Vagina (tissue), 2 donors: ENCODE measurements at regions not wholly inside any gene's neighbourhood (a gene's known extent, or its start where the extent isn't known, plus 50 kb on each side); places are given as distances from the start of the nearest gene placed in this dataset.

Experiments used
- POLR2AphosphoS5 ChIP-seq, 2 donors: sonication (generic); formaldehyde crosslinking; IDR thresholded peaks; one replicate each; pipeline ENCODE4 v1.9.0; 2017; ENCODE audit warnings: antibody characterized with exemption in 2 of 2, mild to moderate bottlenecking in 2 of 2, low read depth in 1 of 2; ENCODE audit not compliant: insufficient read depth in 1 of 2
- TF ChIP-seq, protein P1 (sequence below), 3 experiments: fragments of 450-650 bp in 2 of 3; fragments of 200-600 bp in 1 of 3; sonication (generic) in 1 of 3; IDR thresholded peaks; one replicate each; pipeline ENCODE4 v1.5.1; 2017 to 2019; ENCODE audit warnings: antibody characterized with exemption in 3 of 3, mild to moderate bottlenecking in 2 of 3, moderate library complexity in 2 of 3

DNA sequence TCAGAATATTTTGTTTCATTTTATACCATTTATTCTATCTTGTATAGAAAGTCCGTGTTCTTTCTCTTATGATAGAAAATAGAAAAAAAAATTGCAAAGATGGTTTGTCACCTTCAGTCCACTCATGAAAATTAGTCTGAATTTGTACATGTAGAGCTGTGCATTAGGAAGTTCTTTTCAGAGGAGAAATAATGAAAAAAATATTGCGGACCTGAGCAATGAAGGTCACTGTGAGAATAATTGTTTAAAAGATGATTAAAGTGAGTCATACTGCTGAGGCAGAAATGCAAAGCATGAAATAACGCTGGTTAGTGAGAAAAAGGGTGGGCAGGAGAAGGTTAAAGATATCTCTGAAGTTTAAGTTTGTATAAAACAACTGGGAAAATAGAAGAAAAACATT is 431.1 kb downstream of the TMX3 start:
- TF ChIP-seq, protein P1, sequence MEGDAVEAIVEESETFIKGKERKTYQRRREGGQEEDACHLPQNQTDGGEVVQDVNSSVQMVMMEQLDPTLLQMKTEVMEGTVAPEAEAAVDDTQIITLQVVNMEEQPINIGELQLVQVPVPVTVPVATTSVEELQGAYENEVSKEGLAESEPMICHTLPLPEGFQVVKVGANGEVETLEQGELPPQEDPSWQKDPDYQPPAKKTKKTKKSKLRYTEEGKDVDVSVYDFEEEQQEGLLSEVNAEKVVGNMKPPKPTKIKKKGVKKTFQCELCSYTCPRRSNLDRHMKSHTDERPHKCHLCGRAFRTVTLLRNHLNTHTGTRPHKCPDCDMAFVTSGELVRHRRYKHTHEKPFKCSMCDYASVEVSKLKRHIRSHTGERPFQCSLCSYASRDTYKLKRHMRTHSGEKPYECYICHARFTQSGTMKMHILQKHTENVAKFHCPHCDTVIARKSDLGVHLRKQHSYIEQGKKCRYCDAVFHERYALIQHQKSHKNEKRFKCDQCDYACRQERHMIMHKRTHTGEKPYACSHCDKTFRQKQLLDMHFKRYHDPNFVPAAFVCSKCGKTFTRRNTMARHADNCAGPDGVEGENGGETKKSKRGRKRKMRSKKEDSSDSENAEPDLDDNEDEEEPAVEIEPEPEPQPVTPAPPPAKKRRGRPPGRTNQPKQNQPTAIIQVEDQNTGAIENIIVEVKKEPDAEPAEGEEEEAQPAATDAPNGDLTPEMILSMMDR (IDR thresholded peaks at IDR 0.05): no peak
- no peak for TF ChIP-seq POLR2AphosphoS5 (IDR thresholded peaks at IDR 0.05; ENCODE audit: insufficient read depth in 1 of 2, low read depth in 1 of 2)
